ENCODE measurements at regions not wholly inside any gene's neighbourhood (a gene's known extent, or its start where the extent isn't known, plus 50 kb on each side); places are given as distances from the start of the nearest gene placed in this dataset.

DNA sequence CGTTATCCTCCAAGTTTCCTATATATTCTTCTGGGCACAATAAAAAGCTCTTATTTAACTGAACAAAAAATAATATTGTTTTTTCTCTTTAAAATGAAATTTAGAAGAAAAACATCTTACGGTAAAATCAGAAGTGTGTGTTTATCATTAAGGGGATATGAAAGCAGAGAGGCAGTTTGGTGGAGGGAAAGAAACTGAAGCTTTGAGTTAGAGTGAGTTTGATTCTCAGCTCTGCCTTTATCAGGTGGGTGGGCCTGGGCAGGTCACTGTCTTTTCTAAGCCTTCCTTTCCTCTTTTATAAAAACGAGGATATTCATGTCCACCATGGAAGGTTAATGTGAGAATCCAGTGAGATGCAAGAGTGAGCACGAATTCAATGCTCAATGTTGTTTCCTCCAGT is 379.8 kb upstream of the CNR1 start:
- TF ChIP-seq, protein P1, sequence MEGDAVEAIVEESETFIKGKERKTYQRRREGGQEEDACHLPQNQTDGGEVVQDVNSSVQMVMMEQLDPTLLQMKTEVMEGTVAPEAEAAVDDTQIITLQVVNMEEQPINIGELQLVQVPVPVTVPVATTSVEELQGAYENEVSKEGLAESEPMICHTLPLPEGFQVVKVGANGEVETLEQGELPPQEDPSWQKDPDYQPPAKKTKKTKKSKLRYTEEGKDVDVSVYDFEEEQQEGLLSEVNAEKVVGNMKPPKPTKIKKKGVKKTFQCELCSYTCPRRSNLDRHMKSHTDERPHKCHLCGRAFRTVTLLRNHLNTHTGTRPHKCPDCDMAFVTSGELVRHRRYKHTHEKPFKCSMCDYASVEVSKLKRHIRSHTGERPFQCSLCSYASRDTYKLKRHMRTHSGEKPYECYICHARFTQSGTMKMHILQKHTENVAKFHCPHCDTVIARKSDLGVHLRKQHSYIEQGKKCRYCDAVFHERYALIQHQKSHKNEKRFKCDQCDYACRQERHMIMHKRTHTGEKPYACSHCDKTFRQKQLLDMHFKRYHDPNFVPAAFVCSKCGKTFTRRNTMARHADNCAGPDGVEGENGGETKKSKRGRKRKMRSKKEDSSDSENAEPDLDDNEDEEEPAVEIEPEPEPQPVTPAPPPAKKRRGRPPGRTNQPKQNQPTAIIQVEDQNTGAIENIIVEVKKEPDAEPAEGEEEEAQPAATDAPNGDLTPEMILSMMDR (IDR thresholded peaks at IDR 0.05) = no peak
- TF ChIP-seq POLR2A (IDR thresholded peaks at IDR 0.05) = no peak

Data from thyroid gland (tissue), 4 donors.